ELR (cell line): ENCODE measurements at regions not wholly inside any gene's neighbourhood (a gene's known extent, or its start where the extent isn't known, plus 50 kb on each side); places are given as distances from the start of the nearest gene placed in this dataset.
"Not testable (repeated sequence)": the region's sequence is repeated elsewhere in the genome, so short reads cannot be mapped to it uniquely, and the experiment has no call there.

ENCODE experiments used
- DNase-seq: peaks from one replicate; pipeline ENCODE4 v3.0.0-alpha.2; 2015; ENCODE audit warnings: low read depth

GRCh38 chr2:21782866-21783265 lies 659.1 kb downstream of the TDRD15 start:
- DNase-seq, result no peak

- DNase-seq, result peak; percentile 66
These were observed 664.2 kb downstream of the TDRD15 start for GRCh38 chr2:21787941-21788340.

DNA sequence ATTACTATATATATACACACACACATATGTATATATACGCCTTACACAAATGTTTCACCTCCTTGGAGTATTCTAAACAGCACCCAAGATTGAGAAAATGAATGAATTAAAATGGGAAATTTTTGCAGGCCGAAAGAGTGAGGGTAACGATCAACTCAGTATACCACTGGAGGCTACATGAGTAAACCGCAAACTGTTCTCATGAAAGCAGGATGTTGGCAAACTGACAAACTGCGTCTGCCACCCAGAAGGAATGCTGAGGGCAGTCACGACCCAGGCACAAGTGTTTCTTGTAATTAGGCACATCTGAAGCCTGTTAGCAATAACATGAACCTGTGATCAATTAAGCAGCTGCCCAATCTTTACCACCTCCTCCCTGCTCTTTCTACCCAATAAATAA lies 666.5 kb downstream of the TDRD15 start:
- peak; percentile 38 for DNase-seq

GRCh38 chr2:21792571-21792970 lies 668.8 kb downstream of the TDRD15 start:
- no peak for DNase-seq

GRCh38 chr2:21793461-21793860 lies 669.7 kb downstream of the TDRD15 start:
- no peak for DNase-seq

DNA sequence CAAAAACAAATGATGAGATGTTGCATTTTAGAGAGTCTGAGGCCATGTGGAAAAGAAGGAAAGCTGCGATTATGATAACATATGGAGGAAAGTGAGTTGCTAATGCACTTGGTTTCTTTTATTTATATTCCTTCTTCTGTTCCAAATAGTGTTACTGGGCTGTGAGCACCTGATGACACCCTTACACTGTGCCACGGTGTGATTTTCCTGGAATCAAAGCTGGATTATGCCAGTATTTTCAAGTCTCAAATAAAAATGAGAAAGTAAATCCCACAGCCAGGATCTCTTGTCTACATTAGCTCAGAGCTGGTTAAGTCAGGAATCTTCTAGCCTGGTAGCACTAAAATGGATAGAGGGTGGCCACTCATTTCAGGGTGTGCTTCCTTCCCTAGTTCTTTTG lies 670.8 kb downstream of the TDRD15 start:
- DNase-seq, result no peak

DNA sequence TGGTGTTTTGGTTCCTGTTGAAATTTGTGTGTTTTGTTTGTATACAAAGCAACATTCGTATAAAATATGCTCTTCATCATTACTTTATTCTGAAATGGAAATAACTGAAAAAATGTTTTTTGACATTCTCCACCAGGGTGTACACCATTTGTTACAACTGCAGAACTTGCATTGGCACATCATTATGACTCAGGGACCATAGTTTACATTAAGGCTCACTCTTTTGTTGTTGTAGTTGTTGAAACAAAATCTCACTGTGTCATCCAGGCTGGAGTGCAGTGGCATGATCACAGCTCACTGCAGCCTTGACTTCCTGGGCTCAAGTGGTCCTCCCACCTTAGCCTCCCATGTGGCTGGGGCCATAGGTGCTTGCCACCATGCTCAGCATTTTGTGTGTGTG lies 676.6 kb downstream of the TDRD15 start:
- DNase-seq, result peak; percentile 31

GRCh38 chr2:21803550-21803949 lies 679.8 kb downstream of the TDRD15 start:
- DNase-seq, result no peak

DNA sequence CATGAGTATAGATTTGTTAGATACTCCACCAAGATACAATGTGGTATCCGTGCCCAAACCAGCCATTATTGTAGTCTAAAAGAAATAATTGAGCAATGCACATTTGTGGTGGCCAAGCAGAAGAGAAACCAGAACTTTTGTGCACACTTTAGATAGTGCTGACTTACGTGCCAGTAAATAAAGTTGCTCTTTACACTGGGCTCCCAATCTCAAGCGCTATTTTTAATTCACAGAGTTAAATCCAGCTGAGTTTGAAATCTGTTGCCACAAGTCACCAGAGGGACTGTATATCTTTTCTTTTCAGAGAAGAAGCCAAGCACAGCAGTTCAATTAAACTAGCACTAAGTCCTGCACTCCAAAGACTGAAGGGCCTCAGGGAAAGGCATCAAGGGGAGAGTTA lies 680.4 kb downstream of the TDRD15 start:
- no peak for DNase-seq

DNA sequence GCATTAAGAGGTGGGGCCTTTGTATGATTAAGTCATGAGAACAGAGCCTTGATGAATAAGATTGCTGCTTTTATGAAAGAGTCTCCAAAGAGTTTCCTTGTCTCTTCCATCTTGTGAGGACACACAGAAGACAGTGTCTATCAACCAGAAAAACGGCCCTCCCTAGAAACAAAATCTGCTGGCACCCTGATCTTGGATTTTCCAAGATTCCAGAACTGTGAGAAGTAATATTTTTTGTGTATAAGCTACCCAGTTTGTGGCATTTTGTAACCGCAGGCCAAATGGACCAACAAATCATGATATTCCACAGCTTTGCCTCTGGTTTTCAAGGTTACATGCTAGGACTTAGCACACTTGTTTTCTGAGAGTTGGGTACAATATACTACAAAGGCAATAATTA lies 687.8 kb downstream of the TDRD15 start:
- no peak for DNase-seq

DNA sequence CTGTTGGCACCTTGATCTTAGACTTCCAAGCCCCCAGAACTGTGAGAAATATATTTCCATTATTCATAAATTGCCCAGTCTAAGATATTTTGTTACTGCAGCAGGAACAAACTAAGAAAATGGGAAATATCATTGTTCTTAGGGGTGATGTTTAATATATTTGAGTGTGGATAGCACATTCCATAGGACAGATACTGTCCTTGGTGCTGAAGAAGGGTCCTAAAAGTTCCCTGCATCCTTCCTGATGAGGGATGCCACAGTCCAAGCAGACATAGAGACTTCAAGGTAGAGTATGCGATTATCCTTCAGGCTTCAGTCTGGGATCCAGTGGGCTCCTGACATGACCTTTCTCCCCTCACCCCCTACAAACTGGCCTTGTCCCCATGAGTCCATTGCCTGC lies 689.0 kb downstream of the TDRD15 start:
- DNase-seq, result no peak

DNA sequence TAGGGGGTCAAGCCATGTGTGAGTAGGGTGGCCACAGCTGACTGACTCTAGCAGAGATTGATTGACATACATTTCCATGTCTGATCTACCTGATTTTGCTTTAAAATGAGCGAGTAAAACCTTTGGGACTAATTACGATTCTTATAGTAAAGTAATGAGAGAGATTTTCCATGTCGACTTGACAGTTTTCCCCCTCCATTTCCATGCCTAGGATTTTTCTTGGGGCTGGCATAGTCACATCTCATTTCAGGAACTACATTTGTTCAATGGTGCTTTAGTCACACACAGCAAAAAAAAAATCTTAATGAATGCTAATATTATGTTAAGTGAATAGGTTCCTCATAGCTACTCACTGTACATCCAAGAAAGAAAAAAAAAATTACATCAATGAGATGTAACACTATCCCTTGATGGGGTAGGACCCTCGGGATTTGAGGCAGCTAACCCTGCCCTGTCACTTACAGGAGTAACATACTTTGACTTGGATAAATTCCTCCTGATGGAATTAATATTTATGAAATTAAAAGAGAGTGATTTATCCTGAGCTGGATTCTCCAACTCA lies 690.9 kb downstream of the TDRD15 start:
- no peak for DNase-seq

- DNase-seq, result no peak
These were observed 694.5 kb downstream of the TDRD15 start for GRCh38 chr2:21818212-21818795.

DNA sequence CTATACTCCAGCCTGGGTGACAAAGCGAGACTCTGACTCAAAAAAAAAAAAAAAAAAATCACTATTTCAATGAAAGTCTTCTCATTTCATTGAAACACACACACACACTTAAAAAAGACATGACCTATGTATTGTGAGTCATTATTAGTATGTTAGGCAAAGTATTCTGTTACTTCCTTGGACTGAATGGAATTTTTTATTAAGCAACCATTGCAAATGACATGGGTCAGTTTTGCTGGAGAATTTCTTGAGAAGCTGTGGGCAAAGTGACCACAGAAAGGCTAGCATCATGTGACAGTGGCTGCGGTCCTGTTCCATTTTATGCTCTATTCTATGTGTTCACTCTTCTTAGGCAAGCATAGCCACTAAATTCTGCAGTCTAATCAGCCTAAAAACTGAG lies 695.7 kb downstream of the TDRD15 start:
- DNase-seq, result peak; percentile 49

- DNase-seq, result no peak
These were observed 696.5 kb downstream of the TDRD15 start for GRCh38 chr2:21820271-21820670.

GRCh38 chr2:21821672-21822227 lies 698.0 kb downstream of the TDRD15 start:
- DNase-seq, result no peak

DNA sequence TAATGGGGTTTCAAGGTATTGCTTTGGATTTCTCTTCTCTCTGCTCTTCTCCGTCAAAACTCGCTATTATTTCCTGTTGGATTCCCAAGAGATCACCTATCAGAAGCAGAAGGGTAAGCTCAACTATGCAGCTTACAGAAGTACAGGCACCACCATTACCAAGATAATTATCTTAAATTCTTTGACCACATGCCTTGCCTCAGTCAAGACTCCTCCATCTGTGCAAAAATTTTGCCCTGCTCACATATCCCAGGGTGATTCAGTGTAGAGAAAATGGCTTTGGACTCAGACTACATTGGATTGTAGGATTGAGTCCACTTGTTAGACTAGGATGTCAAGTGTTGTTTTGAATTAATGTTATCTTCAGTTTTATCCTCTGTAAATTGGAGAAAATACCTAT lies 698.7 kb downstream of the TDRD15 start:
- no peak for DNase-seq

- no peak for DNase-seq
These were observed 710.0 kb downstream of the TDRD15 start for GRCh38 chr2:21833767-21834166.

- no peak for DNase-seq
These were observed 712.5 kb downstream of the TDRD15 start for GRCh38 chr2:21836261-21836660.

GRCh38 chr2:21836719-21837118 lies 713.0 kb downstream of the TDRD15 start:
- peak; percentile 35 for DNase-seq

- peak; percentile 73 for DNase-seq
These were observed 713.6 kb downstream of the TDRD15 start for GRCh38 chr2:21837168-21837960.

GRCh38 chr2:21841341-21841740 lies 717.6 kb downstream of the TDRD15 start:
- no peak for DNase-seq

- not testable (repeated sequence) for DNase-seq
These were observed 726.6 kb downstream of the TDRD15 start for GRCh38 chr2:21850367-21850766.
